HG03521 (cell line): ENCODE measurements at regions not wholly inside any gene's neighbourhood (a gene's known extent, or its start where the extent isn't known, plus 50 kb on each side); places are given as distances from the start of the nearest gene placed in this dataset.

Experiments used
- ATAC-seq: cut with Tn5 transposase; IDR thresholded peaks from one replicate; pipeline ENCODE4 v1.9.1; 2021; ENCODE audit warnings: mild to moderate bottlenecking, moderate library complexity; ENCODE audit not compliant: unreplicated experiment

GRCh38 chr16:88282564-88283395 is 100.0 kb upstream of the ZNF469 start:
- ATAC-seq = no peak

- no peak for ATAC-seq
These were observed 99.2 kb upstream of the ZNF469 start for GRCh38 chr16:88283596-88283995.

DNA sequence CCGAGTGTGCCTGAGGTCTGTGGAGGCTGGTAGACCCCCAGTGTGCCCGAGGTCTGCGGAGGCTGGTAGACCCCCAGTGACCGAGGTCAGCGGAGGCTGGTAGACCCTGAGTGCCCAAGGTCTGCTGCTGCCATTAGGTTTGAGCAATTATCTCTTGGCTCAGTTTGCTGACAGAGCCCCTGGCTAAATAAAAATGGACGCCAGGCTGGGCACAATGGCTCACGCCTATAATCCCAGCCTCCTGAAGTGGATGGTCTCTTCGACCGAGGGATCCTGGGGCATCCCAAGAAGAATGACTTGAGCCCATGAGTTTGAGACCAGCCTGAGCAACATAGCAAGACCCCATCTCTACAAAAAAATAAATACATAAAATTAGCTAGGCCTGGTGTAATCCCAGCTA is 98.7 kb upstream of the ZNF469 start:
- ATAC-seq = no peak

DNA sequence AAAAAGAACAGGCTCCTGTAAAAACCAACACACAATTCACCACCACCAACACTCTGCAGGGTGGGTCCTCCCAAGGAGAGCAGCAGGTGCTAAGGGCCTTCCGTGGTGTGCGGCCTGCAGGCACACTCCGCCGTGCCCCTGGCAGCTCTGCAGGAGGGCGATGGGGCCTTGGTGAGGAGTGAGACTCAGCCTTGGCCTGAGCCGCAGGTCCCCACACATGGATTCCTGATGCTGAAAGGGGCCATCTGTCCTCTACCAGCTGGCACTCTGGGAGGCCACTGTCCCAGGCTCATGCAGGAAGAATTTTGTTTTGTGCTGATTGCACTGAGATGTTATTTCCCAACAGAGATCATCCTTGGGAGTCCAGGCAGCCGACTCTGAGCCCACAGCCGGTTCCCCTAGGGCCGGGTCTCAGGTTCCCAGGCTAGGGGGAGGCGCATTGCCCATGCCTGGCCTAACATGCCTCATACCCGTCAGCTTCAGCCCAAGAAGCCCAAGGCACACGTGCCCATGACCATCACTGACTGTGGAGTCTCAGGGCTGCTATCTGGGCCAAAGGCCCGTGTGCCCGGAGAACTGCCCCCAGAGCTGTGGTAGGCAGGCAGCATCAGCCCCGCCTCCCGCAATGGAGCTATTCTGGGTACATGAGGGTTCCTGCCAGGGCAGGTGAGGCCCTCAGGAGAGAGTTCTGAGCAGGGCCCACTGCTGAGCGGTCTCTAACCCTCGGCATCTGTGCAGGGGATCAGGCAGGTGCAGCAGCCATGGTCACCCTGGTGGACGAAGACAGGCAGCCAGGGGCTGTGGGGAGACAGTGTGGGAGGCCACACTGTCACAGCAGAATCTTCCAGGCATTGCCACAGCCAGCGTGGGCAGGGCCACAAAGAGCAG is 97.9 kb upstream of the ZNF469 start:
- ATAC-seq = no peak

GRCh38 chr16:88285514-88285822 is 97.3 kb upstream of the ZNF469 start:
- ATAC-seq = no peak

GRCh38 chr16:88286301-88286923 is 96.3 kb upstream of the ZNF469 start:
- no peak for ATAC-seq

DNA sequence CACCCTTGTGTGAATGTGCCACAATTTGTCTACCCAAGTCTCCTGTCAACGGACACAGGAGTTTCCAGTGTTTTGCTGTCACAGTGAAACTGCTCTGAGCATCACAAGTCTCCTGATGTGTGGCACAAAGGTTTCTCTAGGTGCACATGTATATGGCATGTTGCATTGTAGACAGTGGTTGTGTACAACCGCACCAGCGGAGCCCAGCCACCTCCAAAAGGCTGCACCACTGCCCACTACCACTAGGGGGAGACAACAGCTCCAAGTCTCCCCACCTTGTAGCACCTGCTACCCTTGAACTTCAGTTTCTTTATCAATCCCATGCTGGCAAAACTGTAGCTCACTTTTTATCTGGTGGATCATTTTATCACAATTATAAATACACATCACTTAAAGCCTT is 95.5 kb upstream of the ZNF469 start:
- ATAC-seq = no peak

GRCh38 chr16:88288303-88288702 is 94.5 kb upstream of the ZNF469 start:
- ATAC-seq = no peak

- no peak for ATAC-seq
These were observed 93.8 kb upstream of the ZNF469 start for GRCh38 chr16:88289001-88289400.

GRCh38 chr16:88289561-88289960 is 93.2 kb upstream of the ZNF469 start:
- no peak for ATAC-seq

DNA sequence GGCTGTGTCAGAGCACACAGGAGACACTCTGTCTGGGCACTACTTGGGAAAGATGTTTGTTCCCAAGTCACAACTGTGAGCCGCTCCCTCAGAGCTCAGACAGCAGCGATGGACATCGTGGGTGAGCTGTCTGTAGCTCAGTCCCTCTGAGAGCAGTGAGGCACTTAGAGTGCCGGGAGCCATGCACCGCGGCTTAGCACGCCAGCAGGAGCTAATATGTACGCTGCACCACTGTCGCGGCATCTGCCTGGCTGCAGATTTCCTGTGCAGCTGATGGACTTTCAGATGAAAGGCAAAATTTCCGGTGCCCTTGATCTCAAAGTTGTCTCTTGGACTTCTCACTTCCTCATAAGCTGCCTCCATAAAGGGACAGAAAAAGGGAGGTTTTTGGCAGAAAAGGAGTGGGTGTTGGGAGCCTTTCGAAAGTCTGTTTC is 92.8 kb upstream of the ZNF469 start:
- ATAC-seq = no peak

GRCh38 chr16:88290850-88291830 is 91.6 kb upstream of the ZNF469 start:
- ATAC-seq = no peak

DNA sequence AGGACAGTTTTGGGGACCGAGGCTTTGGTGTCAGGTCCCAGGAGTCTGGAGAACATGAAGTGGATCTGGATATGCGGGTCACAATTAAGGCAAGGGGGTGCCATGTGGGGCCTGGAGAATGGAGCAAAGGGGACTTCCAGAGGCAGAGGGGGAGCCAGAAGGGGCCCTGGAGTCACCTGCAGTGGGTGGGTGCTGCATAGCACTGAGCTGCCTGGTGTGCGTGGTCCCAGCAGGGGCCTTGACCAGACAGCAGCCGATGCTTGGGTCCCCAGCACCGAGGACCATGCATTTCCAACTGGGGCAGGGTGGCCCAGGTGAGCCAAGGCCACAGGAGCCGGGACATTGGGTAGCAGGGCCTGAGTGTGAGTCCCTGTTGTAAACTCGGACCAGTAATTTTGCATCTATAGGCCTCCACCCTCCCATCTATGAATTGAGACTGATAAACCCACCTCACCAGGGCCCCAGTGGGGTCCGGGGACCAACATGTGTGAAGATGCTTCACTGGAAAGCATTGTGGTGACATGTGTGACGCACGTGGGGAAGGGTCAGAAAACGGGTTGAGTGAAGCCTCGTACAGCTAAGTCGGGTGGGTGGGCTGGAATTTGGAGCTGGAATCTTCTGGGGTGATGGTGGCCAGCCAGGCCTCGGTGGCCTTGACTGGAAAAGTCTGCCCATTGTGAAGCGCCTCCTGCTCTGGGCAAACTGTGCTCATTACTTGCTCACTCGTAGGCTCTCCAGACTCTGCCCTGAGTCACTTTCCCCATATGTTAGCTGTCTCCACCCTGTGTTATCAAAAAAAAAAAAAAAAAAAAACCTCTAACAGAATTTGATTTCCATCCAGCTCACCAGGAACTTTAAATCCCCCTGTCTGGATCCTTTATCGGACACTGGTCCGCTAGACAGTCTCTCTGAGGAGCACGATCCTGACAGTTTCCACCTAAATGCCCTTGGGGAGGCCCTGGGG is 90.5 kb upstream of the ZNF469 start:
- ATAC-seq = no peak

DNA sequence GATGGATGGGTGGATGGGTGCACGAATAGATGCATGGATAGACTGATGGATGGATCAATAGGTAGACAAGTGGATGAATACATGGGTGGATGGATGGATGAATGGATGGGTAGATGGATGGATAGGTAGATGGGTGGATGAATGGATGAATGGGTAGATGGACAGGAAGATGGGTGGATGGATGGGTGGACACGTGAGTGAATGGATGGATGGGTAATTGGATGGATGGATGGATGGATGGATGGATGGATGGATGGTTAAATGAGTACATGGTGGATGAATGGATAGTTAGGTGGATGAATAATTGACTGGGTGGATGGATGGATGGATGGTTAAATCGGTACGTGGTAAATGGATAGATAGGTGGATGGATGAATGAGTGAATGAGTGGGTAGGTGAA is 89.7 kb upstream of the ZNF469 start:
- no peak for ATAC-seq

- no peak for ATAC-seq
These were observed 86.9 kb upstream of the ZNF469 start for GRCh38 chr16:88295671-88296436.

GRCh38 chr16:88296437-88297177 is 86.2 kb upstream of the ZNF469 start:
- no peak for ATAC-seq

DNA sequence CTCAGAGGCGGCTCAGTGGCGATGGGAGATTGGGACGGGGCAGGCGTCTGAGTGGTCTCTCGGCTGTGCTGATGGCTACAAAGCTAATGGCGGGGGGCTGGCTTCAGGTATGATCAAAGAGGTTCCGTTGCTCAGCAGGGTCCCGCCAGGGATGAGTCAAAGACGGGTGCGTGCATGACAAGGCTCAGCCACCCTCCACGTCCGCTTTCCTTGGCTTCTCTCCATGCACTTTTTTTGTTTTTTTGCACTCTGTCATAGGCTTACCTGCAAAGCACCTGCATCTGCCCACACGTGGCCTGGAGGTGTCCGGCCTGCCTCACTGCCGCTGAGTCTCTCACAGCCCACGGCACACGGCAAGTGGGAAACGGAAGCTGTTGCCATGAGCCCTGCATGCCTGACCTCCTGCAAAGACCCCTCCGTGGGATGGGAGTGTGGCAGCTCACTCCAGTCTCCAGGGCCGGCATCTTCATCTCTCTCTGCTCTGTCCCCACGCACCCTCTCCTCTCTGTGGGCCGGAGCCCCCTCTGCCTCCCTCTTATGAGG is 85.5 kb upstream of the ZNF469 start:
- no peak for ATAC-seq
